ENCODE measurements at regions not wholly inside any gene's neighbourhood (a gene's known extent, or its start where the extent isn't known, plus 50 kb on each side); places are given as distances from the start of the nearest gene placed in this dataset.

- no peak for TF ChIP-seq ZFX (IDR thresholded peaks at IDR 0.05)
- no peak for TF ChIP-seq ELF1 (IDR thresholded peaks at IDR 0.05; ENCODE audit: borderline replicate concordance, low read depth)
Observed at GRCh38 chr2:180110469-180110868, 103.4 kb upstream of the CWC22 start (continued).

- BruUV-seq (replicated peaks) = no TSS peak
- H3K9ac ChIP-seq (ENCODE audit: low read length) = no peak overlapping the region
- ATAC-seq = no peak
Observed at GRCh38 chr2:180101846-180102245, 94.7 kb upstream of the CWC22 start.

More at GRCh38 chr2:180101846-180102245, 94.7 kb upstream of the CWC22 start:
- H4K20me1 ChIP-seq (ENCODE audit: insufficient read depth) = no peaks in the 10 kb centered on the region
- H3K79me2 ChIP-seq (ENCODE audit: insufficient read depth, low read length) = no peaks in the 10 kb centered on the region
- no peak overlapping the region for H2AFZ ChIP-seq (ENCODE audit: low read depth, low read length, poor library complexity, severe bottlenecking)
- H3K36me3 ChIP-seq (ENCODE audit: control insufficient read depth in 1 of 2, insufficient read depth in 2 of 2, low read length in 2 of 2) = no peaks in the 10 kb centered on the region
- CTCF ChIA-PET = no interaction called here
- H3K4me1 ChIP-seq (ENCODE audit: control insufficient read depth in 1 of 2, insufficient read depth in 2 of 2, low read length in 2 of 2) = no peaks in the 10 kb centered on the region
- H3K4me2 ChIP-seq (ENCODE audit: low read length) = no peak overlapping the region
- TF ChIP-seq SRF (IDR thresholded peaks at IDR 0.05; ENCODE audit: low read depth) (no peak), ELF1 (IDR thresholded peaks at IDR 0.05; ENCODE audit: borderline replicate concordance, low read depth) (no peak), FOSL1 (IDR thresholded peaks at IDR 0.05; ENCODE audit: low read depth) (no peak), POLR2AphosphoS5 (IDR thresholded peaks at IDR 0.05; ENCODE audit: low read depth, low read length) (no peak), CBX3 (IDR thresholded peaks at IDR 0.05; ENCODE audit: low read depth) (no peak), RAD21 (IDR thresholded peaks at IDR 0.05; ENCODE audit: low read depth) (no peak), ZBTB33 (IDR thresholded peaks at IDR 0.05; ENCODE audit: extremely low read depth, insufficient replicate concordance, low read length) (no peak), REST (IDR thresholded peaks at IDR 0.05; ENCODE audit: low read depth) (no peak), JUND (IDR thresholded peaks at IDR 0.05) (no peak), YY1 (IDR thresholded peaks at IDR 0.05; ENCODE audit: extremely low read depth, insufficient replicate concordance, low read depth, low read length) (no peak), POLR2A (IDR thresholded peaks at IDR 0.05; ENCODE audit: borderline replicate concordance, extremely low read depth, insufficient read depth, insufficient read length) (no peak), SIN3A (IDR thresholded peaks at IDR 0.05; ENCODE audit: low read depth) (no peak)
- H3K27ac ChIP-seq (ENCODE audit: low read depth, low read length) = no peak overlapping the region
- no peaks in the 10 kb centered on the region for H3K9me3 ChIP-seq (ENCODE audit: control insufficient read depth in 1 of 2, insufficient read depth in 1 of 2, low read depth in 1 of 2, low read length in 2 of 2)
- no peak for DNase-seq (ENCODE audit: low read depth, low spot score)
- RAD21 ChIA-PET (ENCODE audit: low non-redundant PET in 1 of 2, low total read pairs in 2 of 2, uncharacterized antibody in 2 of 2, unreplicated experiment in 2 of 2) = no interaction called here
- POLR2A ChIA-PET = no interaction called here
- H3K27me3 ChIP-seq (ENCODE audit: insufficient read depth, low read length) = no peaks in the 10 kb centered on the region
- H3K9me2 ChIP-seq (ENCODE audit: insufficient read depth) = peaks cover 4% of the 10 kb centered on the region; the same call in 1 of the 2 replicates
- intact Hi-C loops (cut with micrococcal nuclease) = no loop called here
- H3K4me3 ChIP-seq (replicated peaks in 1 of 2; ENCODE audit: low read depth in 1 of 2, low read length in 2 of 2) = no peak overlapping the region
